ENCODE measurements at regions not wholly inside any gene's neighbourhood (a gene's known extent, or its start where the extent isn't known, plus 50 kb on each side); places are given as distances from the start of the nearest gene placed in this dataset.

DNA sequence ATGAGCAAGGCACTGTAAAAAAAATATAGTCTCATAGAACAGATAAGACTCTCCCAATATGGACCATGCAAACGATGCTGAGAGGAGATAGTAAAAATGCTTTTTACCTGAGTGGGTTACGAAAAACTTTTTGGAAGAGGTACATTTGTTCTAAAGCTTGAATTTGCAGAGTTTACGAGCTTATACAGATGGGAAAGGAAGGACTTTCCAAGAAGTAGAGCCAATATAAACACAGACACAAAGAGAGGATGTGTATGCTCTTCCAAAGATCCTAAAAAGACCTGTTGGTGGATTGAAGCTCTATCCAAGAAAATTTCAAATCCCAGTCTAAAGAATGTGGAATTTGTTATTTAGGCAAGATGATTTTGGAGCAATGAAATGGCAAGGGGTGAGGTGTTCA, 127.1 kb upstream of the SLCO6A1 start:
- Histone ChIP-seq H3K56ac (replicated peaks; ENCODE audit: insufficient read length, low read depth, low read length) (no peak overlapping the region), H3K4me3 (ENCODE audit: extremely low read depth in 1 of 4, insufficient read depth in 2 of 4, low read depth in 3 of 4, low read length in 4 of 4) (no peak overlapping the region), H2AFZ (ENCODE audit: low read length) (no peak overlapping the region), H3K4me1 (replicated peaks in 1 of 4; ENCODE audit: control insufficient read depth in 3 of 4, insufficient read depth in 4 of 4, low read length in 3 of 4) (no peaks in the 10 kb centered on the region), H3K27ac (ENCODE audit: low read depth, low read length) (no peak overlapping the region), H2BK5ac (ENCODE audit: low read depth, low read length) (no peak overlapping the region), H4K5ac (ENCODE audit: insufficient read length, low read depth, low read length) (no peak overlapping the region), H3K23me2 (ENCODE audit: low read depth, low read length) (no peaks in the 10 kb centered on the region), H3K18ac (ENCODE audit: extremely low read depth, low read length) (no peak overlapping the region), H4K20me1 (replicated peaks in 1 of 2; ENCODE audit: control insufficient read depth in 1 of 2, insufficient read depth in 2 of 2, low read length in 2 of 2) (no peaks in the 10 kb centered on the region), H3K4me2 (ENCODE audit: insufficient read depth in 1 of 2, low read depth in 2 of 2, low read length in 2 of 2) (no peak overlapping the region), H2BK120ac (replicated peaks; ENCODE audit: low read depth, low read length) (no peak overlapping the region), H3K36me3 (ENCODE audit: control insufficient read depth in 2 of 4, insufficient read depth in 4 of 4, low read length in 3 of 4) (no peaks in the 10 kb centered on the region), H3K23ac (ENCODE audit: insufficient read length) (no peak overlapping the region), H3K4ac (replicated peaks; ENCODE audit: insufficient read length, low read depth, low read length) (no peak overlapping the region), H3K9me3 (ENCODE audit: insufficient read depth in 2 of 2, low read depth in 1 of 2, low read length in 1 of 2) (no peaks in the 10 kb centered on the region), H4K91ac (replicated peaks; ENCODE audit: insufficient read length, low read length) (no peak overlapping the region), H2BK20ac (ENCODE audit: low read length) (no peak overlapping the region), H3K79me1 (ENCODE audit: low read depth, low read length) (no peaks in the 10 kb centered on the region), H2AK5ac (ENCODE audit: low read depth, low read length) (no peak overlapping the region), H2BK15ac (ENCODE audit: low read length) (no peak overlapping the region), H3K79me2 (ENCODE audit: control insufficient read depth in 1 of 2, insufficient read depth in 2 of 2, low read length in 2 of 2) (no peaks in the 10 kb centered on the region), H2BK12ac (ENCODE audit: low read depth, low read length) (no peak overlapping the region), H3K27me3 (replicated peaks in 1 of 4; ENCODE audit: control insufficient read depth in 3 of 4, extremely low read depth in 1 of 4, insufficient read depth in 3 of 4, low read length in 3 of 4) (peaks cover 0 to 1% (median 0%) of the 10 kb centered on the region in 4 experiments; a peak in 1 of 7 replicates), H4K8ac (ENCODE audit: extremely low read depth, insufficient read depth, low read length) (no peak overlapping the region), H3K9ac (replicated peaks in 1 of 4; ENCODE audit: extremely low read depth in 1 of 4, low read depth in 3 of 4, low read length in 3 of 4) (no peak overlapping the region), H3K14ac (ENCODE audit: insufficient read length) (no peak overlapping the region)
- ChIA-PET POLR2A (ENCODE audit: partially characterized antibody) (no interaction called here), CTCF (ENCODE audit: partially characterized antibody) (interaction anchor here (0.7 to 1.5 kb wide), 4 partner anchors 8 to 541 kb away, joined by 3 to 4 read pairs (median 4); no protein-coding TSS in a partner anchor)
- no peak for DNase-seq (ENCODE audit: low read depth in 1 of 2, low spot score in 2 of 2)
- FAIRE-seq = no peak
- 90% methylated on average over 3 of the region's 3 CpGs; no CpG with 5 or more reads in 1 of the 2 experiments for whole genome bisulfite sequencing, 2 experiments (ENCODE audit: extremely low coverage in 1 of 2, insufficient coverage in 1 of 2, insufficient read length in 1 of 2, insufficient replicate concordance in 2 of 2, low coverage in 1 of 2, low lambda C conversion rate in 2 of 2, missing lambda C conversion rate in 1 of 2)
- TF ChIP-seq POLR2A (IDR thresholded peaks at IDR 0.05; ENCODE audit: control extremely low read depth in 1 of 2, low read depth in 2 of 2, low read length in 2 of 2) = no peak
